ENCODE measurements at regions not wholly inside any gene's neighbourhood (a gene's known extent, or its start where the extent isn't known, plus 50 kb on each side); places are given as distances from the start of the nearest gene placed in this dataset.

DNA sequence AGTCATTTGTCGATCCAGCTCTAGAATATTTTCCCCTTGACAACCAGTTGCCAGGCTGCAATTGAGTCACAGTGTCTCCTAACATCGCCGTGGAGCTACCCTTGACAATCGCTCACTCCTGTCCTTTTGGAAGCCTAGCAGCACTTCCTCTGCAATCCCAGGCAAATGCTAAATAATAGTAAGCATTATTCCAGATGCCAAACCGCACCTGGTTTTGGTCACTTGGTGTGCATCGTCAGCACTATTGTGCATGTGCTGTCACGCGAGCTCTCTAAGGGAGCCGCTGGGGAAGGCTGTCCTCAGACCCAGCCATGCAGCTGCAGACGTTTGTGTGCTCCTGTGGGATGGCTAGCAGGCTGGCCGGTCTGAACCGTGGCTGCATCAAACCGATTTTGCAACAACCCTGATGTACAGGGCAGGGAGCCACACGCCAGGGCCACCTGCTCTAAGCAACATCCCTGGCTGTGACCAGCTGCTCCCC is 549.5 kb upstream of the ID2 start:
- Histone ChIP-seq H3K4me1 (no peaks in the 10 kb centered on the region), H3K27me3 (no peaks in the 10 kb centered on the region), H3K4me3 (no peak overlapping the region), H3K27ac (no peak overlapping the region), H3K9me3 (no peaks in the 10 kb centered on the region), H3K36me3 (no peaks in the 10 kb centered on the region)
- TF ChIP-seq, protein P1, sequence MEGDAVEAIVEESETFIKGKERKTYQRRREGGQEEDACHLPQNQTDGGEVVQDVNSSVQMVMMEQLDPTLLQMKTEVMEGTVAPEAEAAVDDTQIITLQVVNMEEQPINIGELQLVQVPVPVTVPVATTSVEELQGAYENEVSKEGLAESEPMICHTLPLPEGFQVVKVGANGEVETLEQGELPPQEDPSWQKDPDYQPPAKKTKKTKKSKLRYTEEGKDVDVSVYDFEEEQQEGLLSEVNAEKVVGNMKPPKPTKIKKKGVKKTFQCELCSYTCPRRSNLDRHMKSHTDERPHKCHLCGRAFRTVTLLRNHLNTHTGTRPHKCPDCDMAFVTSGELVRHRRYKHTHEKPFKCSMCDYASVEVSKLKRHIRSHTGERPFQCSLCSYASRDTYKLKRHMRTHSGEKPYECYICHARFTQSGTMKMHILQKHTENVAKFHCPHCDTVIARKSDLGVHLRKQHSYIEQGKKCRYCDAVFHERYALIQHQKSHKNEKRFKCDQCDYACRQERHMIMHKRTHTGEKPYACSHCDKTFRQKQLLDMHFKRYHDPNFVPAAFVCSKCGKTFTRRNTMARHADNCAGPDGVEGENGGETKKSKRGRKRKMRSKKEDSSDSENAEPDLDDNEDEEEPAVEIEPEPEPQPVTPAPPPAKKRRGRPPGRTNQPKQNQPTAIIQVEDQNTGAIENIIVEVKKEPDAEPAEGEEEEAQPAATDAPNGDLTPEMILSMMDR (IDR thresholded peaks at IDR 0.05): no peak
- 62 to 66% methylated on average over 14 of the region's 14 CpGs for WGBS, 2 donors
- peak in 2 of 4 donors; percentile 31 to 41 for ATAC-seq
- intact Hi-C loops (cut with DNase I): no loop called here
- FAIRE-seq: no peak
- no peak for DNase-seq

DNA sequence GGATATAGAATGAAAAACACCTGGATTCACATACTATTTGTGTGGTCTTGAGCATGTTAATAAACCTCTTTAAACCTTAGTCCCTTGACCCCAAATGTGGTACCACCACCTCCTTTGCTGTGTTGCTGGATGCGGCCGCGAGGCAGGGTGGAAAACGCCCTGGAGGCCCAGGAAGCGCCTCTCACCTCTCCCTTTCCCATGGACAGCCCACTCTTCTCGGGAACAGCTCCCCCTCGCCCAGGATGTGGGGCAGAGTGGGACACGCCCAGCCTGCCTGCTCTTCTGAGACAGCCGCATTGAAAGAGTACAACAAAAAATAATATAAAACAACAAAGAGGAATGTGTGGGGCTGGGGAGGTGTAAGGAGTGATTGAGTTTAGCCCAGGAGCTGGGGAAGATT is 549.0 kb upstream of the ID2 start:
- no peak for DNase-seq
- no peak for ATAC-seq
- FAIRE-seq: no peak
- no peaks in the 10 kb centered on the region for H3K27me3 ChIP-seq
- whole genome bisulfite sequencing, 2 donors: 74 to 87% methylated on average over 9 of the region's 9 CpGs
- TF ChIP-seq, protein P1 (IDR thresholded peaks at IDR 0.05): no peak
- H3K4me1 ChIP-seq: no peaks in the 10 kb centered on the region
- H3K36me3 ChIP-seq: no peaks in the 10 kb centered on the region
- H3K9me3 ChIP-seq: no peaks in the 10 kb centered on the region
- intact Hi-C loops (cut with DNase I): no loop called here
- no peak overlapping the region for H3K27ac ChIP-seq
- no peak overlapping the region for H3K4me3 ChIP-seq

DNA sequence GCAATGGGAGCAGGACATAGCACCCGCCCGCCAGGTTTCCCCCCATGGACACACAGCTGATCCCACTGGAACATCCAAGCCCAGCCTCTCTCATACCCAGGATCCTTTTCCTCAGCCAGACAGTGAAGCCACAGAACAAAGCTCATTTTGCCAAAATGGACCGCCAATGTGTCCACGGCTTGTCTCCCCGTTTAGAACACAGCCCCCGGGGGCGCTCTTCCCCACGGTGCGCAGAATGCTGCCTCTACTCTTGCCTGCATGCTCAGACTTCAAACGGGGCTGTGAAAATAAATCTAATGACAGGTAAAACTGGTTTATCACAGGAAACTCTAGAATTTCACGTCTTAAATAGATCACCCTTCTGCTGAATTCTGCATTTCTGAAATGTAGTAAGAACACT is 548.5 kb upstream of the ID2 start:
- DNase-seq: no peak

DNA sequence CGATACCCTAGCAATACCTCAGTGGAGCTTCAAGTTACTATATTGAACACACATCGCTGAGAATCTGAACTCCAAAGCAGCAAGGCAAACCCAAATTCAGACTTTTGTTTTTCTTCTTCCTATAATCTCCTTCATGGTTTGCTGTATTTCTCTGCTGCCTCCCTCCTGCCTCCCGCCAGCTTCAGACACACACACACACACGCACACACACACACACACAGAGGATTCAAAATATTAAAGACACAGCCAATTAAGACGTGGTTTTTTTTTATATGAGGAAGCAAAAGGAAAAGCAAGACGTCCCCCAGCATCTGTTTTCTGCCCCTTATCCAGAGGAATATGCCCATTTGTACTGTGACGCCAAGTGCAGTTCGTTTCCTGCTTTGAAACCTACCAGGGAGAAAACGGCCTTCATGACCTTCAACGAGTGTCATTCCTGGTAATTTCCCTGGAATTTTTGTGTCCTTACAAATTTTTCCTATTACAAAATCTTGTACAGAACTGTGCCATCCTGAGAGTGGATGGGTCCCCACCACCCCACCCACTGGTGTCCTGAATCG is 547.9 kb upstream of the ID2 start:
- no peaks in the 10 kb centered on the region for H3K36me3 ChIP-seq
- no peak for DNase-seq
- no peaks in the 10 kb centered on the region for H3K4me1 ChIP-seq
- H3K4me3 ChIP-seq: no peak overlapping the region
- peak overlapping the region in 1 of 4 donors; percentile 3 for H3K27ac ChIP-seq
- TF ChIP-seq, protein P1 (IDR thresholded peaks at IDR 0.05): no peak
- FAIRE-seq: no peak
- no peaks in the 10 kb centered on the region for H3K27me3 ChIP-seq
- intact Hi-C loops (cut with DNase I): no loop called here
- no peaks in the 10 kb centered on the region for H3K9me3 ChIP-seq
- ATAC-seq: no peak
- WGBS, 2 donors: 51 to 65% methylated on average over 11 of the region's 11 CpGs

More for the DNA sequence above, 548.5 kb upstream of the ID2 start:
- WGBS, 2 donors: 68 to 72% methylated on average over 11 of the region's 11 CpGs
- intact Hi-C loops (cut with DNase I): no loop called here
- ATAC-seq (no peak), FAIRE-seq (no peak)
- no peaks in the 10 kb centered on the region for H3K36me3 ChIP-seq
- TF ChIP-seq, protein P1 (IDR thresholded peaks at IDR 0.05): no peak
- H3K4me3 ChIP-seq: no peak overlapping the region
- no peaks in the 10 kb centered on the region for H3K4me1 ChIP-seq
- H3K9me3 ChIP-seq: no peaks in the 10 kb centered on the region
- no peak overlapping the region for H3K27ac ChIP-seq
- H3K27me3 ChIP-seq: no peaks in the 10 kb centered on the region

DNA sequence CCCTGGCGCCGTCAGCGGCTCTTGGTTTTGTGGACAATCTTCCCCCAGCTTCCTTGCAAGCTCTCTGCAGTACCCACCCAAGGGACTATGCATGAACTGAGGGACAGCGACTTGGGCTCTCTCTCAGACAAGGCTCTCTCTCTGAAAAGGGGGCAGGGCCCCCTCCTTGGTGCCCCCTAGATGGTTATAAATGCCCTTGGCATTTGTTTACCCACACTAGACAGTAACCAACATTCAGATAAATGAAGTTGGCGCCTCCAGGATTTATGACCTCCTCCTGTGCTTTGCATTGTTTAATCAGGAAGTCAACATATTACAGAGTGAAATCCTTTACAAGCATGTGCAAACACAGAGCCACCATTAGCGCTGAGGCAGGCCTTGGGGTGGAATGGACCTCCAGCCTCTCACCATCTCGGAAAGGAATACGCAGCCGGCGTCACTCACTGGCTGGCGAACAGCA is 547.4 kb upstream of the ID2 start:
- H3K36me3 ChIP-seq: no peaks in the 10 kb centered on the region

More for the DNA sequence above, 547.4 kb upstream of the ID2 start:
- FAIRE-seq (no peak), ATAC-seq (peak in 3 of 4 donors; percentile 22 to 51 (median 39)), DNase-seq (no peak)
- H3K27me3 ChIP-seq: no peaks in the 10 kb centered on the region
- H3K4me1 ChIP-seq: no peaks in the 10 kb centered on the region
- H3K4me3 ChIP-seq: no peak overlapping the region
- H3K9me3 ChIP-seq: no peaks in the 10 kb centered on the region
- 63 to 67% methylated on average over 11 of the region's 11 CpGs for WGBS, 2 donors
- TF ChIP-seq, protein P1 (IDR thresholded peaks at IDR 0.05): no peak
- intact Hi-C loops (cut with DNase I): no loop called here
- peak overlapping the region in 2 of 4 donors; percentile 3 to 36 for H3K27ac ChIP-seq
